Hepatocyte (in vitro differentiated cells): ENCODE measurements at regions not wholly inside any gene's neighbourhood (a gene's known extent, or its start where the extent isn't known, plus 50 kb on each side); places are given as distances from the start of the nearest gene placed in this dataset.

Experiments
- DNase-seq: peaks from one replicate; pipeline ENCODE4 v3.0.0-alpha.2; 2016; ENCODE audit warnings: low spot score
- H2AFZ ChIP-seq: fragments of 200-600 bp; sonication (generic); 2 replicates; pipeline ENCODE4 v1.6.0; 2016; ENCODE audit warnings: antibody characterized with exemption, mild to moderate bottlenecking
- H3K27ac ChIP-seq: fragments of 200-600 bp; sonication (generic); 2 replicates; pipeline ENCODE4 v1.5.1; 2016; ENCODE audit warnings: mild to moderate bottlenecking
- H3K27me3 ChIP-seq: fragments of 200-600 bp; sonication (generic); 2 replicates; pipeline ENCODE4 v1.6.1; 2016
- H3K36me3 ChIP-seq: fragments of 200-600 bp; sonication (generic); replicated peaks from 2 replicates; pipeline ENCODE4 v1.5.1; 2016; ENCODE audit warnings: low read depth; ENCODE audit not compliant: insufficient read depth
- H3K4me1 ChIP-seq: fragments of 200-600 bp; sonication (generic); 2 replicates; pipeline ENCODE4 v1.5.1; 2016; ENCODE audit warnings: mild to moderate bottlenecking, moderate library complexity; ENCODE audit not compliant: insufficient read depth
- H3K4me2 ChIP-seq: fragments of 200-600 bp; sonication (generic); 2 replicates; pipeline ENCODE4 v1.6.0; 2016
- H3K4me3 ChIP-seq: fragments of 200-600 bp; sonication (generic); 2 replicates; pipeline ENCODE4 v1.5.1; 2016; ENCODE audit warnings: mild to moderate bottlenecking
- H3K79me2 ChIP-seq: fragments of 200-600 bp; sonication (generic); 2 replicates; pipeline ENCODE4 v1.6.0; 2017; ENCODE audit warnings: mild to moderate bottlenecking
- H3K9me2 ChIP-seq: fragments of 200-600 bp; sonication (generic); replicated peaks from 2 replicates; pipeline ENCODE4 v1.6.0; 2017; ENCODE audit warnings: mild to moderate bottlenecking; ENCODE audit not compliant: insufficient read depth
- H3K9me3 ChIP-seq: fragments of 200-600 bp; sonication (generic); 2 replicates; pipeline ENCODE4 v1.5.1; 2016; ENCODE audit warnings: low read depth, mild to moderate bottlenecking
- H4K20me1 ChIP-seq: fragments of 200-600 bp; sonication (generic); 2 replicates; pipeline ENCODE4 v1.6.0; 2016; ENCODE audit warnings: mild to moderate bottlenecking; ENCODE audit not compliant: insufficient read depth, poor library complexity, severe bottlenecking
- EZH2 ChIP-seq: fragments of 200-600 bp; sonication (generic); IDR thresholded peaks from 2 replicates; pipeline ENCODE4 v1.6.1; 2016; ENCODE audit warnings: antibody characterized with exemption, mild to moderate bottlenecking, borderline replicate concordance
- EZH2phosphoT487 ChIP-seq: fragments of 200-600 bp; sonication (generic); IDR thresholded peaks from one replicate; pipeline ENCODE4 v1.6.1; 2018; ENCODE audit warnings: antibody characterized with exemption, mild to moderate bottlenecking, low read depth, moderate library complexity; ENCODE audit not compliant: unreplicated experiment, severe bottlenecking
- WGBS: methylation state at CpG from one replicate; pipeline ENCODE4 v1.1.6; 2016; ENCODE audit warnings: low lambda C conversion rate; ENCODE audit errors: missing lambda C conversion rate; 5-methylcytosine and 5-hydroxymethylcytosine counted together
- TF ChIP-seq, protein P1 (sequence below): fragments of 200-600 bp; sonication (generic); IDR thresholded peaks from 2 replicates; pipeline ENCODE4 v1.5.1; 2016; ENCODE audit warnings: antibody characterized with exemption, mild to moderate bottlenecking; ENCODE audit not compliant: poor library complexity

DNA sequence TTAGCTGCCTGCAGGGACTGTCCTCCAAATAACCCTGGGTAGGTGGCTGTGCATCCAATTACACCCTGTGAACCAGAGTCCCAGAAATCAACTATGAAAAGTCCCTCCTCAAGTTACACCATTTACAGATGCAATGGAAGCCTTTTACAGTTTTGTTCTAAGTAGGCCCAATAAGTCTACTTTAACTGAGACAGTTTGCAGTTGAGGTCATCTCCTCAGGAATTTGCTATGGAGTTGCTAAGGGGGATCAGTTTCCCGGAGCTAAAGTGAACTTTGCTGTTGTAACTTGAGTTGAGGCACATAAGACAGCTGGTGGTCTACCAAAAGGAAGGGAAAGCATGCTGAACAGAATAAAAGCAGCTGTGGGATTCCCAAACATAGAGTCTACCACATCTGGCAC is 121.6 kb upstream of the STK26 start:
- no peak for DNase-seq
- Histone ChIP-seq H3K9me3 (no peaks in the 10 kb centered on the region), H3K9me2 (no peaks in the 10 kb centered on the region), H4K20me1 (no peaks in the 10 kb centered on the region), H3K4me1 (no peaks in the 10 kb centered on the region), H3K36me3 (no peaks in the 10 kb centered on the region), H3K4me3 (no peak overlapping the region), H2AFZ (no peak overlapping the region), H3K4me2 (no peak overlapping the region), H3K27ac (no peak overlapping the region), H3K27me3 (no peaks in the 10 kb centered on the region), H3K79me2 (no peaks in the 10 kb centered on the region)
- no peak for TF ChIP-seq EZH2
- TF ChIP-seq, protein P1, sequence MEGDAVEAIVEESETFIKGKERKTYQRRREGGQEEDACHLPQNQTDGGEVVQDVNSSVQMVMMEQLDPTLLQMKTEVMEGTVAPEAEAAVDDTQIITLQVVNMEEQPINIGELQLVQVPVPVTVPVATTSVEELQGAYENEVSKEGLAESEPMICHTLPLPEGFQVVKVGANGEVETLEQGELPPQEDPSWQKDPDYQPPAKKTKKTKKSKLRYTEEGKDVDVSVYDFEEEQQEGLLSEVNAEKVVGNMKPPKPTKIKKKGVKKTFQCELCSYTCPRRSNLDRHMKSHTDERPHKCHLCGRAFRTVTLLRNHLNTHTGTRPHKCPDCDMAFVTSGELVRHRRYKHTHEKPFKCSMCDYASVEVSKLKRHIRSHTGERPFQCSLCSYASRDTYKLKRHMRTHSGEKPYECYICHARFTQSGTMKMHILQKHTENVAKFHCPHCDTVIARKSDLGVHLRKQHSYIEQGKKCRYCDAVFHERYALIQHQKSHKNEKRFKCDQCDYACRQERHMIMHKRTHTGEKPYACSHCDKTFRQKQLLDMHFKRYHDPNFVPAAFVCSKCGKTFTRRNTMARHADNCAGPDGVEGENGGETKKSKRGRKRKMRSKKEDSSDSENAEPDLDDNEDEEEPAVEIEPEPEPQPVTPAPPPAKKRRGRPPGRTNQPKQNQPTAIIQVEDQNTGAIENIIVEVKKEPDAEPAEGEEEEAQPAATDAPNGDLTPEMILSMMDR, result no peak
- no peak for TF ChIP-seq EZH2phosphoT487
- 38% methylated on average over 1 of the region's 1 CpG for WGBS

DNA sequence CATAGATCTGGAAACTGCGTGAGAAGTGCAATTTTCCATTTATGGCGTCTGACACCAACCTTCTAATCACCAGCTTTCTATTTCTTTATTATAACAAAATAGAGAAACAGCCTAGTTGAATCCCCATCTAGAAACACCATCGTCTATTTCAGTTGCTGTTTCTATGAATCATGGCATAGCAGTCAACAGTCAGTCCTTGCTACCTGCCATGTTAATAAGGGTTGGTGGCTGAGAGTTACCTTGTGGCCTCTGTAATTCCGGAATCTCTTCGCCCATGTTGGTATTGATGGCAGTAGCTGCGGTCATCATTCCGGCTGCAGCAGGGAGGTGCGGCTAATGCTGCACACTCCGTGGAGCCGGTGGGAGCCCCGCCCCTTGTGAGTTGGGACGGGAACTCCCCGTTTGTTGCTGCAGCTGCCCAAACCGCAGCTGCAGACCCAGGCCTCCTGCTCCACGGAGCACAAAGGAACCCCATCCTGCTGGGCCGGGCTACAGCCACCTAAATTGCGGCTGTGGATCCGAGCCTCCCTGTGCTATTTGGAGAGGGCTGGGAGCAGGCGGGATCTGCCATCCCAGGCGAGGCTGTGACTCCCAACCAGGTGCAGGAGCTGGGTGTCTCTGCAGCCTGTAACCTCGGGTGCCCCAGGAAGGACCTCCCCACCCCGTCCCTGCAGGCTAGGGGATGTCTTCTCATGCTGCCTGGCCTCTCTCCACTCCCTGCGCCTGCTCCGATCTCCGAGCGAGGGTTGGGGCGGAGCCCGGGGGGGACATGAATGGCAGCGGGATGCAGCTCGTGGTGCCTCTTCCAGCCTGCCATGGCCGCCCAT is 115.4 kb upstream of the STK26 start:
- H3K4me2 ChIP-seq, result no peak overlapping the region
- H4K20me1 ChIP-seq, result no peaks in the 10 kb centered on the region
- no peaks in the 10 kb centered on the region for H3K36me3 ChIP-seq
- no peaks in the 10 kb centered on the region for H3K9me3 ChIP-seq
- H2AFZ ChIP-seq, result no peak overlapping the region
- WGBS, result 83% methylated on average over 28 of the region's 31 CpGs
- H3K79me2 ChIP-seq, result no peaks in the 10 kb centered on the region
- no peak overlapping the region for H3K27ac ChIP-seq
- no peak for DNase-seq
- TF ChIP-seq, protein P1, result no peak
- TF ChIP-seq EZH2phosphoT487, result no peak
- no peak for TF ChIP-seq EZH2
- H3K4me1 ChIP-seq, result no peaks in the 10 kb centered on the region
- H3K4me3 ChIP-seq, result no peak overlapping the region
- no peaks in the 10 kb centered on the region for H3K27me3 ChIP-seq
- H3K9me2 ChIP-seq, result no peaks in the 10 kb centered on the region

DNA sequence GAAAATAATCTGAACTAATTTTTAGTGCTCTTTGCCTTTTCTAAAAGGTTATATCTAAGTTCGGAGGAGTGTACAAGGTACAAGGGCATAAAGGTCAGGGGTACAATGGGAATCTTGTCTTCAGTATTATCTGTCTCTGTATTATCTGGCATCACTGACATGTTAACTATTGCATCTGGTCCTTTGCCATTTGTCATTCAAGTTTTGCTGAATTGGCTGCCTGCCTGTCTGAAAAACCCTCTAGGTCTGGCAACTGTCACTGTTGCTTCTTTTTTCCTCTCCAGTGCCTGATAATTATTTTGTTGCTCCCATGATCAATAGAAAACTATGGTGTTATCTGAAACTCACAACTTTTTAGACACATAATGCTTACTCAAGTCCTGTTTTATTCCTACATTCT is 112.5 kb upstream of the STK26 start:
- Histone ChIP-seq H4K20me1 (no peaks in the 10 kb centered on the region), H3K4me2 (no peak overlapping the region), H3K9me2 (no peaks in the 10 kb centered on the region), H3K4me3 (no peak overlapping the region), H2AFZ (no peak overlapping the region), H3K27ac (no peak overlapping the region), H3K4me1 (no peaks in the 10 kb centered on the region), H3K36me3 (no peaks in the 10 kb centered on the region), H3K27me3 (no peaks in the 10 kb centered on the region), H3K79me2 (no peaks in the 10 kb centered on the region), H3K9me3 (no peaks in the 10 kb centered on the region)
- TF ChIP-seq, protein P1, result no peak
- TF ChIP-seq EZH2phosphoT487, result no peak
- no peak for TF ChIP-seq EZH2
- no peak for DNase-seq
- 76% methylated on average over 1 of the region's 1 CpG for WGBS

DNA sequence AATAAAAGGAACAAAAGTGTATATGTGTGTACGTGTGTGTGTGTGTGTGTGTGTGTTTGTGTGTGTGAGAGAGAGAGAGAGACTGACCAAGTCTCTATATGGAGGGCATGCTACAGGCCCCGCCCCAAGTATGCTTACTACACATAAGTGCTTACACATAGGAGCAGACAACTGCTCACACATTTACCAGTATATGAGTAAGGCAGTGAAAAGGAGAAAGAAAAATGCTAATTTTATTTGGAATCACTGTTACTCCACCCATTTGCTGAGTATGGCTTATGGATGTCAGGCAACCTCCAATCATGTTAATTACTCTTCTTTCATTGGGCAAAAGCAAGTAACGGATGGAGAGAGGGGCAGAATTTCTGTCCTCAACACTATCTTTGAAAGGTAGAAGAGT is 107.6 kb upstream of the STK26 start:
- Histone ChIP-seq H3K4me2 (no peak overlapping the region), H3K27me3 (no peaks in the 10 kb centered on the region), H3K36me3 (no peaks in the 10 kb centered on the region), H2AFZ (no peak overlapping the region), H3K79me2 (no peaks in the 10 kb centered on the region), H3K4me1 (no peaks in the 10 kb centered on the region), H4K20me1 (no peaks in the 10 kb centered on the region), H3K27ac (no peak overlapping the region), H3K9me2 (no peaks in the 10 kb centered on the region), H3K4me3 (no peak overlapping the region), H3K9me3 (no peaks in the 10 kb centered on the region)
- WGBS, result 75% methylated on average over 3 of the region's 3 CpGs
- TF ChIP-seq, protein P1, result no peak
- TF ChIP-seq EZH2 (no peak), EZH2phosphoT487 (no peak)
- DNase-seq, result no peak
